ENCODE measurements at regions not wholly inside any gene's neighbourhood (a gene's known extent, or its start where the extent isn't known, plus 50 kb on each side); places are given as distances from the start of the nearest gene placed in this dataset.

DNA sequence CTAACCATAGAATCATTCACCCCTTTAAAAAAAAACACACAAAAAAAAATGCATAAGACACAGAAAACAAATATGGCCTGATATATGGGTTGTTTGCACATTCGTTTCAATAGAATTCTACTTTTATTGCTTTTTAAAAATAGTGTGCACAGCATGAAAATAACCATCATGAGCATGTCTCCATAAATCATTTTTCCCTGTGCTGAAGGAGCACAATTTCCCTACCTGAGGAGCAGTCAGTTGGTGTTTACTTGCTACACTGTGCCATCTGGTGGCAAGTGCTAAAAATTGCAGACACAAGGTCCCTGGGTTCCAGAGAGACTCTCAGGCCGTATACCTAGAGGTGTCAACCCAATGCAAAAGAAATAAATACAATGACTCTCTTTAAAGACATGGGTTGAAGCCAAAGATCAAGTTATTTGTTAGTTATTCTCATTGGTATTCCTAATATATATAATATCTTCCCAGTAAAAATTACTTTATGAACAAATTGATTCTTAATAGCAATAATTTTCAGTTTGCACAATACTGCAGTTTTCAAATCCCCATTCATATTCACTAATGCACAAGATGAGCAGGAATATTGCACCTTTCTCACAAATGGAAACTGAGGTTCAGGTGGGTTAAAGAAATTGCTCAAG is 551.4 kb downstream of the IQCM start:
- ChIA-PET CTCF (ENCODE audit: low intra/inter-chr PET ratio, low total read pairs) (interaction anchor here (1.3 kb wide), 1 partner anchor 1280 kb away, joined by 6 read pairs; no protein-coding TSS in a partner anchor), POLR2A (no interaction called here)
- in situ Hi-C loops (cut with HindIII; ENCODE audit: extremely low pct_ligation_motif_present, low pct_unique_long_range_greater_than_20kb) (loop anchor here (10.0 to 25.0 kb wide), 2 partner anchors 277 to 1279 kb away; no protein-coding TSS in a partner anchor), intact Hi-C loops (cut with micrococcal nuclease; ENCODE audit: unreplicated experiment) (loop anchor here (1.0 to 5.0 kb wide), 2 partner anchors 266 to 1397 kb away; no protein-coding TSS in a partner anchor)
- Histone ChIP-seq H3K4me2 (ENCODE audit: low read depth, low read length) (no peak overlapping the region), H3K79me2 (ENCODE audit: insufficient read depth, low read length) (no peaks in the 10 kb centered on the region), H2AFZ (ENCODE audit: low read length) (no peak overlapping the region), H4K20me1 (ENCODE audit: insufficient read depth, low read length) (no peaks in the 10 kb centered on the region), H3K27ac (ENCODE audit: extremely low read length, insufficient read depth, low read length) (no peak overlapping the region), H3K27me3 (ENCODE audit: control insufficient read depth in 1 of 2, insufficient read depth in 2 of 2, low read length in 2 of 2) (no peaks in the 10 kb centered on the region), H3K9ac (ENCODE audit: insufficient read depth, low read depth, low read length) (no peak overlapping the region), H3K4me1 (ENCODE audit: insufficient read depth, low read length) (no peaks in the 10 kb centered on the region), H3K9me3 (ENCODE audit: low read length) (no peaks in the 10 kb centered on the region), H3K36me3 (replicated peaks in 1 of 2; ENCODE audit: control insufficient read depth in 1 of 2, insufficient read depth in 2 of 2, low read length in 2 of 2) (no peaks in the 10 kb centered on the region), H3K4me3 (replicated peaks in 1 of 3; ENCODE audit: insufficient read depth in 1 of 3, low read depth in 2 of 3, low read length in 3 of 3) (no peak overlapping the region)
- FAIRE-seq = peak; percentile 64
- ATAC-seq = peak; percentile 88
- 0 out of 2 replicates have a peak, but pooled peaks have one; percentile 29 for TF ChIP-seq RAD21 (CRISPR knock-in tag; IDR thresholded peaks at IDR 0.05)
- TF ChIP-seq SOX13 (IDR thresholded peaks at IDR 0.05) = no peak
- no peak for TF ChIP-seq SOX13 (CRISPR knock-in tag; conservative IDR thresholded peaks at IDR 0.05 in 1 of 2, IDR thresholded peaks at IDR 0.05 in 1 of 2)
- peak; percentile 77 for TF ChIP-seq STAG1 (CRISPR knock-in tag; IDR thresholded peaks at IDR 0.05)
- no peak for TF ChIP-seq ZFP41 (CRISPR knock-in tag; IDR thresholded peaks at IDR 0.05; ENCODE audit: borderline replicate concordance)
- TF ChIP-seq, protein P1, sequence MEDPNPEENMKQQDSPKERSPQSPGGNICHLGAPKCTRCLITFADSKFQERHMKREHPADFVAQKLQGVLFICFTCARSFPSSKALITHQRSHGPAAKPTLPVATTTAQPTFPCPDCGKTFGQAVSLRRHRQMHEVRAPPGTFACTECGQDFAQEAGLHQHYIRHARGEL (CRISPR knock-in tag; IDR thresholded peaks at IDR 0.05) = no peak
- no peak for TF ChIP-seq ZNF234 (CRISPR knock-in tag; conservative IDR thresholded peaks at IDR 0.05)
- TF ChIP-seq ADNP (CRISPR knock-in tag; IDR thresholded peaks at IDR 0.05) = no peak
- TF ChIP-seq ZNF550 (CRISPR knock-in tag; IDR thresholded peaks at IDR 0.05; ENCODE audit: borderline replicate concordance) = no peak
- TF ChIP-seq FOXK1 (CRISPR knock-in tag; IDR thresholded peaks at IDR 0.05; ENCODE audit: borderline replicate concordance, low read depth) = peak; percentile 39; the same call in 1 of the 2 replicates
- no peak for TF ChIP-seq FOXA1 (IDR thresholded peaks at IDR 0.05)
- peak; percentile 66 for TF ChIP-seq FOXA1 (CRISPR knock-in tag; IDR thresholded peaks at IDR 0.05)
- TF ChIP-seq, protein P2, sequence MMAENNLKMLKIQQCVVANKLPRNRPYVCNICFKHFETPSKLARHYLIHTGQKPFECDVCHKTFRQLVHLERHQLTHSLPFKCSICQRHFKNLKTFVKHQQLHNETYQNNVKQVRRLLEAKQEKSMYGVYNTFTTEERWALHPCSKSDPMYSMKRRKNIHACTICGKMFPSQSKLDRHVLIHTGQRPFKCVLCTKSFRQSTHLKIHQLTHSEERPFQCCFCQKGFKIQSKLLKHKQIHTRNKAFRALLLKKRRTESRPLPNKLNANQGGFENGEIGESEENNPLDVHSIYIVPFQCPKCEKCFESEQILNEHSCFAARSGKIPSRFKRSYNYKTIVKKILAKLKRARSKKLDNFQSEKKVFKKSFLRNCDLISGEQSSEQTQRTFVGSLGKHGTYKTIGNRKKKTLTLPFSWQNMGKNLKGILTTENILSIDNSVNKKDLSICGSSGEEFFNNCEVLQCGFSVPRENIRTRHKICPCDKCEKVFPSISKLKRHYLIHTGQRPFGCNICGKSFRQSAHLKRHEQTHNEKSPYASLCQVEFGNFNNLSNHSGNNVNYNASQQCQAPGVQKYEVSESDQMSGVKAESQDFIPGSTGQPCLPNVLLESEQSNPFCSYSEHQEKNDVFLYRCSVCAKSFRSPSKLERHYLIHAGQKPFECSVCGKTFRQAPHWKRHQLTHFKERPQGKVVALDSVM (CRISPR knock-in tag; IDR thresholded peaks at IDR 0.05) = no peak
- TF ChIP-seq, protein P3, sequence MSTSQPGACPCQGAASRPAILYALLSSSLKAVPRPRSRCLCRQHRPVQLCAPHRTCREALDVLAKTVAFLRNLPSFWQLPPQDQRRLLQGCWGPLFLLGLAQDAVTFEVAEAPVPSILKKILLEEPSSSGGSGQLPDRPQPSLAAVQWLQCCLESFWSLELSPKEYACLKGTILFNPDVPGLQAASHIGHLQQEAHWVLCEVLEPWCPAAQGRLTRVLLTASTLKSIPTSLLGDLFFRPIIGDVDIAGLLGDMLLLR (CRISPR knock-in tag; IDR thresholded peaks at IDR 0.05) = no peak
- no peak for TF ChIP-seq PCBP2 (optimal IDR thresholded peaks at IDR 0.05; ENCODE audit: low read depth, low read length, poor library complexity, severe bottlenecking)
- no peak for TF ChIP-seq RFXANK (CRISPR knock-in tag; IDR thresholded peaks at IDR 0.05)
- peak; percentile 70 for TF ChIP-seq SMC3 (IDR thresholded peaks at IDR 0.05; ENCODE audit: low read length)
- no peak for TF ChIP-seq FLYWCH1 (CRISPR knock-in tag; IDR thresholded peaks at IDR 0.05)
- TF ChIP-seq, protein P4, sequence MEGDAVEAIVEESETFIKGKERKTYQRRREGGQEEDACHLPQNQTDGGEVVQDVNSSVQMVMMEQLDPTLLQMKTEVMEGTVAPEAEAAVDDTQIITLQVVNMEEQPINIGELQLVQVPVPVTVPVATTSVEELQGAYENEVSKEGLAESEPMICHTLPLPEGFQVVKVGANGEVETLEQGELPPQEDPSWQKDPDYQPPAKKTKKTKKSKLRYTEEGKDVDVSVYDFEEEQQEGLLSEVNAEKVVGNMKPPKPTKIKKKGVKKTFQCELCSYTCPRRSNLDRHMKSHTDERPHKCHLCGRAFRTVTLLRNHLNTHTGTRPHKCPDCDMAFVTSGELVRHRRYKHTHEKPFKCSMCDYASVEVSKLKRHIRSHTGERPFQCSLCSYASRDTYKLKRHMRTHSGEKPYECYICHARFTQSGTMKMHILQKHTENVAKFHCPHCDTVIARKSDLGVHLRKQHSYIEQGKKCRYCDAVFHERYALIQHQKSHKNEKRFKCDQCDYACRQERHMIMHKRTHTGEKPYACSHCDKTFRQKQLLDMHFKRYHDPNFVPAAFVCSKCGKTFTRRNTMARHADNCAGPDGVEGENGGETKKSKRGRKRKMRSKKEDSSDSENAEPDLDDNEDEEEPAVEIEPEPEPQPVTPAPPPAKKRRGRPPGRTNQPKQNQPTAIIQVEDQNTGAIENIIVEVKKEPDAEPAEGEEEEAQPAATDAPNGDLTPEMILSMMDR (CRISPR knock-in tag; IDR thresholded peaks at IDR 0.05) = peak; percentile 75
- TF ChIP-seq SMAD9 (CRISPR knock-in tag; IDR thresholded peaks at IDR 0.05) = no peak
- no peak for TF ChIP-seq ZNF569 (CRISPR knock-in tag; IDR thresholded peaks at IDR 0.05; ENCODE audit: borderline replicate concordance)
- TF ChIP-seq ZFX (CRISPR knock-in tag; IDR thresholded peaks at IDR 0.05; ENCODE audit: low read depth) = no peak
- TF ChIP-seq FOXA3 (CRISPR knock-in tag; IDR thresholded peaks at IDR 0.05) = peak; percentile 51
- DNase-seq (ENCODE audit: low spot score) = peak; percentile 50
- 5% methylated on average over 2 of the region's 2 CpGs for WGBS (ENCODE audit: low lambda C conversion rate)
- BruUV-seq (replicated peaks) = no TSS peak

Measured in HepG2 (cell line).